GM19463 (cell line): ENCODE measurements at regions not wholly inside any gene's neighbourhood (a gene's known extent, or its start where the extent isn't known, plus 50 kb on each side); places are given as distances from the start of the nearest gene placed in this dataset.
"Not testable (repeated sequence)": the region's sequence is repeated elsewhere in the genome, so short reads cannot be mapped to it uniquely, and the experiment has no call there.

Experiments
- ATAC-seq: cut with Tn5 transposase; IDR thresholded peaks from one replicate; pipeline ENCODE4 v1.9.1; 2021; ENCODE audit warnings: mild to moderate bottlenecking, moderate library complexity; ENCODE audit not compliant: unreplicated experiment

GRCh38 chr3:175989161-175989560, 1130.0 kb downstream of the NAALADL2 start:
- ATAC-seq: no peak

GRCh38 chr3:175988401-175988800, 1129.3 kb downstream of the NAALADL2 start:
- ATAC-seq: no peak

DNA sequence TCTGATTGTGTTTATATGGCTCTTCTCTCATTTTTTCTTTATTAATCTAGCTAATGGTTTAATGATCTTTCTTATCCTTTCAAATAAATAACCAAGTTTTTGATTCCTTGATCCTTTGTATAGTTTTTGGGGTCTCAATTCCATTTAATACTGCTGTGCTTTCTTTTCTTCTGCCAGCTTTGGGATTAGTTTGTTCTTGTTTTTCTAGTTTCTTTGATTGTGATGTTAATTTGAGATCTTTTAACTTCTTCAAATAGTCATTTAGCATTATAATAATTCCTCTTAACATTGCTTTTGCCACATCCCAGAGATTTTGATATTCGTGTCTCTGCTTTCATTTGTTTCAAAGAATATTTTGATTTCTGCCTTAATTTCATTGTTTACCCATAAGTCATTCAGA, 1126.6 kb downstream of the NAALADL2 start:
- ATAC-seq: no peak

DNA sequence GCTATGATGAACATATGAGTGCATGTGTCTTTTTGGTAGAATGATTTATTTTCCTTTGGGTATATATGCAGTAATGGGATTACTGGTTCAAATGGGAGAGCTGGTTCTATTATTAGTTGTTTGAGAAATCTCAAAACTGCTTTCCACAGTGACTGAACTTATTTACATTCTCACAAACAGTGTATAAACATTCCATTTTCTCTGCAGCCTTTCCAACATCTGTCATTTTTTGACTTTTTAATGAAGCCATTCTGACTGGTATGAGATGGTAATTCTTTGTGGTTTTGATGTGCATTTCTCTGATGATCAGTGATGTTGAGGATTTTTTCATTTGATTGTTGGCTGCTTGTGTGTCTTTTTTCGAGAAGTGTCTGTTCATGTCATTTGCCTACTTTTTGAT, 1124.2 kb downstream of the NAALADL2 start:
- no peak for ATAC-seq

DNA sequence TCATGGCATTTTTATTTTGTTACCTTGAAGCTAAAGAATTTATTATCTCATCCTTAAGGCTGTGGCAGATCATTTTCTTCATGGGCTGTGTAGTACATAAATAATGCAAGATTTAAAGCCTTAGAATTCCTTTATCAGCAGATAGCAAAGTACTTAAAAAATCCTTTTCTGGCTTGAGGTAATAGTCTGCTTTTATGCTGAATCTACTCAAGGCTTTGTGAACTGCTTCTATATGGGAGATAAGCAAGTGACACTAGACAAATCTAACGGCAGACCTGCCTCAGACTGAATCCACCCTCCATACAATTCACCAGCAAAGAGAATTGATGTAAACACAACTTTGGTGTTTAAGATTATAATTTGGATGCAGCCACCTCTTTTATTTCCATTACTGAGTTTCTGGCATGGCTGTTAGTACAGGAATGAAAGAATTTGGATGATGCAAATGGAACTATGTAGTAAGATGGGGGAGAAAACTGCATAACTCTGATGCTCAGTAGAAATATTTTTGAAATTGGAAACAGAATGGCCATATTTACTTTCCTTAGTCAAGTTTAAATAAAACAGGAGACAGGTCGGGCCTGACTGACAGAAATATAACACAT, 1121.5 kb downstream of the NAALADL2 start:
- ATAC-seq: no peak

DNA sequence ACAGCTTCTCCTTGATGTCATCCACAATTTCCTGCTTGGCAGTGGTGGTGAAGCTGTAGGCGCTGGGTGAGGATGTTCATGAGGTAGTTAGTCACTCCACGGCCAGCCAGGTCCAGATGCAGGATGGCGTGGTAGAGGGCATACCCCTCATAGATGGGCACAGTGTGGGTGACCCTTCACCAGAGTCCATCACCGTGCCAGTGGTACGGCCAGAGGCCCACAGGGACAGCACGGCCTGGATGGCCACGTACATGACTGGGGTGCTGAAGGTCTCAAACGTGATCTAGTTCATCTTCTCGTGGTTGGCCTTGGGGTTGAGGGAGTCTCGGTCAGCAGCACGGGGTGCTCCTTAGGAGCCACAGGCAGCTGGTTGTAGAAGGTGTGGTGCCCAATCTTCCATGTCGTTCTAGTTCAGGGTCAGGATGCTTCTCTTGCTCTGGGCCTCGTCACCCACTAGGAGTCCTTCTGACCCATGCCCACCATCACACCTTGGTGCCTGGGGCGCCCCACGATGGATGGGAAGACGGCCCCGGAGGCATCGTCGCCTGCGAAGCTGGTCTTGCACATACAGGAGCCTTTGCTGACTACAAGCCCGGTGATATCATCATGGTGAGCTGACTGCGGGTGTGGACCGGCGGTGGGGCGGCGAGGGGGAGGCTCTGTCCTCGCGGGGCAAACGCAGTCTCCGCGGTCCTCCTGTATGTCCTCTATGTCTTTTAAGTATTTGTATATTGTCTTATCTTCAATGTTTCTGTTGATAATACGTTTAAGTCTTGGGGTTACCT, 1119.0 kb downstream of the NAALADL2 start:
- ATAC-seq: no peak

- no peak for ATAC-seq
Measured at GRCh38 chr3:175969456-175969855, 1110.3 kb downstream of the NAALADL2 start.

DNA sequence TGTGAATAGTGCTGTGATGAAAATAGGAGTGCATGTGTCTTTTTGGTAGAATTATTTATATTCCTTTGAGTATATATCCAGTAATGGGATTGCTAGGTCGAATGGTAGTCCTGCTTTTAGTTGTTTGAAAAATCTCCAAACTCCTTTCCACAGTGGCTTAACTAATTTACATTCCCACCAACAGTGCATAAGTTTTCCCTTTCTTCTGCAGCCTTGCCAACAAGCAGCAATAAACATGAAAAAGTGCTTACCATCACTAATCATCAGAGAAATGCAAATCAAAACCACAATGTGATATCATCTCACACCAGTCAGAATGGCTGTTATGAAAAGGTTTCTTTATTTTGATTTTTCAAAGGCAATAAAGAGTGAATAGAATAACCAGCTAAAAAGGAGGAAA, 1105.9 kb downstream of the NAALADL2 start:
- ATAC-seq: no peak

DNA sequence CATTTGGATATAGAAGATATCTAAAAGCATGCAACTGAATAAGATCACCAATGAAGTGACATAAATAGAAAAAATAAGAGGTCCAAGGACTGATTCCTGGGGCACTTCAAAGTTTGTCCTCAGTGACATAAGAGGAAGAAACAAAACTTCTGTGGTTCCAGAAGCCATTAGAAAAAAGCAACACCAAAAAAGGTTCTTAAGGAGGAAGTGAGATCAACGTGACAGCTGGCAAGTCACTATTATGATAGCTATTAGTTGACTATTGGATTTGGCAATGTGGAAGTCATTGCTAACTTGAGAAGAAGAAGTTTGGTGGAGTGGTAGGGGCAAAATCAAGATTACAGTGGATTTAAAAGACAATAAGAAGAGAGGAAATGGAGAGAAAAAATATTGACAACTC, 1098.3 kb downstream of the NAALADL2 start:
- ATAC-seq: no peak

DNA sequence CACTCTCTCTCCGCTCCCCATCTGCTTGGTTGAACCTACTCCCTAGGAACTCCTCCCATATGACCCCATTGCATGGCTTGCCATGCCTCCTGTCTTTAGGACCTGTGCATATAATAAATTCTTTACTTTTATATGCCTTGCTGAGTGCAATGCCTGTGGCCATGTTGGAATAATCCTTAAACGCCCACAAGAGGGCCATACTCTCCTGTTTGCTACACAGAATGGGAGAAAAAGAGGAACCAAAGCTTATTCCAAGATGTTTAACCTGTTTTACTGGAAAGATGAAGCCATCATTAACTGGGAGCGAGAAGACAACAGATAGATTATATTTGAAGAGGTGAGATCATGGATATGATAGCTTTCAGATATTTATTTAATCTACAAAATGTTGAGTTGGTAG, 1097.8 kb downstream of the NAALADL2 start:
- ATAC-seq: no peak

DNA sequence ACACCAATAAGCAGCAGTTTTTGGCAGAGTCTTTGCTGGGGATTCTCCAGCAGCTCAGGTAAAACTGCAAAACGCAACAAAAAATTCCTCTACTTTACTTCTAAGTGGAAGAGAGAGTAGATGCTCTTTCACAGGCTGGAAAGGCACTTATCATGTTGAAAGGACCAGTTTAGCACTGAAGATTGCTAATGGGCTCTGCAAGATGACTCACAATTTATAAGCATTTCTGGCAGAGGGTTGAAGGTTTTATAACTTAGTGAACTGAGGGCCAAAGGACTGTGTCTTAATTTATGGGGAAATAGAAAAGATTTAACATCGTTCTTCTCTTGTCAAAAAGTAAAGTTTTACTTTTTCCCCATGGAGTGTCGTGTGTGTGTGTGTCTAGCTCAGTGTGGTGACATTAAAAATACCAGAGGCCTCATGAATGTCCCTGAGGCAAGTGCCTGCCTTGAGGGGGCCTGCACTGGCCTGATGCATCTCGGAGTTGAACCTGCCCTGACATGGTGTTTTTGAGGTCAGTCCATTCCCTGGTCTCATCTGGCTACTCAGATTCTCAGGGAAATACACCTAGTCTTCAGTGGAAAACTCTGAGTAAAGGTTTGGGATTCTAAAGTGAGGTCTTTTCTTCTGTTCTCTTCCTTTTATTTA, 1092.0 kb downstream of the NAALADL2 start:
- ATAC-seq: no peak

- no peak for ATAC-seq
Measured at GRCh38 chr3:175948041-175948440, 1088.9 kb downstream of the NAALADL2 start.

GRCh38 chr3:175941352-175941751, 1082.2 kb downstream of the NAALADL2 start:
- peak; percentile 70 for ATAC-seq

DNA sequence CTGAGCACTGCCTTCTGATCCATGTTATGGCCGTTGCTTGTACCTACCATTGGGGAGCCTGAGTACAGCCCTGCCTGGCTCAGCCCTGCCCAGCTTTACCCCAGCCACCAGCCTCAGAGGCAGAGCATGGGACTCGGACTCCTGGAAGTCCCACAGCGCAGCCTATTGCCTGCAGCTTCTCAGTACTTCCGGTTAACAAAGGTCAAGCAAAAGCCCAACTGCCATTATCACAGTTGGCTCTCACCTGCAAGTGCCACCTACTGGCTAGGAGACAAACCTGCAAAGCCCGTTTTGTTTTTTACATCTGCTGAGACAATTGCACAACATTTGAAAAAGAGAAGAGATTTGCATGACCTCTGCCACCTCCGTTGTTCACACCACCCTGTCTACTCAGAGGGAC, 1081.7 kb downstream of the NAALADL2 start:
- ATAC-seq: peak; percentile 41

GRCh38 chr3:175940243-175940642, 1081.1 kb downstream of the NAALADL2 start:
- no peak for ATAC-seq

GRCh38 chr3:175937367-175937766, 1078.2 kb downstream of the NAALADL2 start:
- ATAC-seq: not testable (repeated sequence)

DNA sequence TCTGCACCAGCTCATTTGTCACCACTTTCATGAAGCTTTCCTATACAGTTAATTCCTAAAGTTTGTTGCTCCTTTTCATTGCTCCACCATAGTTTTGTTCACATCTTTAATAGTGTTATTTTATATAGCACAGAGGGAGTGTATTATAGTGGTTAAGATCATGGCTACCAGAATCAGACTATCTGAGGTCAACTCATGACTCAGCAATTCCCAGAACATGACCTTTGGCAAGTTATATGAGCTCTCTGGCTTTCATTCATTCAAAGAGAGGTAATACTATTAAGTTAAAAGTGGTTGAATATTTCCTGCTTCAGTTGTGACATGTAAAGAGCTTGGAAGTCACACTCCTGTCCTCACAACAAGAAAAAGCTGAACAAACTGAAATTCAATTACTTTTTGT, 1073.5 kb downstream of the NAALADL2 start:
- ATAC-seq: no peak

DNA sequence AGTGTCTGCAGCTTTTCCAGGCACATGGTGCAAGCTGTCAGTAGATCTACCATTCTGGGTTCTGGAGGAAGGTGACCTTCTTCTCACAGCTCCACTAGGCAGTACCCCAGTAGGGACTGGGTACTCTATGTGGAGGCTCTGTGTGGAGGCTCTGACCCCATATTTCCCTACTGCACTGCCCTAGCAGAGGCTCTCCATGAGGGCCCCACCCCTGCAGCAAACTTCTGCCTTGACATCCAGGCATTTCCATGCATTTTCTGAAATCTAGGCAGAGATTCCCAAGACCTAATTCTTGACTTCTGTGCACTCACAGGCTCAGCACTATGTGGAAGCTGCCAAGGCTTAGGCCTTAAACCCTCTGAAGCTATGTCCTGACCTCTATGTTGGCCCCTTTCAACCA, 1060.0 kb downstream of the NAALADL2 start:
- ATAC-seq: no peak

GRCh38 chr3:175916191-175916934, 1057.2 kb downstream of the NAALADL2 start:
- no peak for ATAC-seq

DNA sequence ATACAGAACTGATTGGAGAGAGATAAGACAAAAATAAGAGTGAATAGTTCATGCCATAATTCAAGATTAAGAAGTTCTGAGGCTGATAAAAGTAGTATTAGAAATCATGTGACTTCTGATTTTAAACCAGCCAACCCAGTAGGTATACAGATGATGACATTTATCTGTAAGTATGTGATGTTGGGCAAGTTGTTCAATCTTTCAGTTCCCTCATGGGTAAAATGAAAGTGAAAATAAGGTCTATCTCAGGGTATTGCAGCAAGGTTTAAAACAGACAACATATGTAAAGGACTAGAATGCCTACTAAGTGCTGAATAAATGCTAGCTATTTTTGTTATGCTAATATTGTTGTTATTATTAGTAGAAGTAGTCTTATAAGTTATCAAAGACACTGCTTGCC, 1055.7 kb downstream of the NAALADL2 start:
- no peak for ATAC-seq

DNA sequence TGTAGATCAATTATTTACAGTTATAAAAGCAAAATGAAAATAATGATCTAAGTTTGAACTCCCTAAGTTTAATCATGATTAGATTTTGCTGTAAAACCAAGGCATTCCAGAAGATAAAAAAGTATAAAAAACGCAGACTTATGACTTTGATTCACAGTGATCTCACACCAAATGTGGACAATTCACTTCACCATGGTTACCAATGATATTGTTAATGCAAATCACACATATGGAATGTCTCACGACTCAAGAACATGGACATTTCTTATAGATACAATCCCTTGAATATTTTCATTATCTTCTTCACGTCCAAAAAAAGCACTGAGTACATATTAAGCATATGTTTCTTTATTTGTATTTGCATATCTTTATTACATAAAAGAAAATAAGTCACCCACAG, 1054.2 kb downstream of the NAALADL2 start:
- no peak for ATAC-seq
